Smooth muscle cell (in vitro differentiated cells): ENCODE measurements at regions not wholly inside any gene's neighbourhood (a gene's known extent, or its start where the extent isn't known, plus 50 kb on each side); places are given as distances from the start of the nearest gene placed in this dataset.
"Not testable (repeated sequence)": the region's sequence is repeated elsewhere in the genome, so short reads cannot be mapped to it uniquely, and the experiment has no call there.

Experiments
- DNase-seq: peaks from one replicate; lab custom pipeline; 2025; ENCODE audit not compliant: unreplicated experiment; lab: John Stamatoyannopoulos, UW
- H2AFZ ChIP-seq: fragments of 200-600 bp; sonication (generic); 2 replicates; pipeline ENCODE4 v1.6.0; 2016; ENCODE audit warnings: antibody characterized with exemption, low read depth, mild to moderate bottlenecking
- H3F3A ChIP-seq: fragments of 200-600 bp; sonication (generic); 2 replicates; pipeline ENCODE4 v1.6.0; 2017; ENCODE audit warnings: antibody characterized with exemption, low read depth
- H3K27ac ChIP-seq: fragments of 200-600 bp; sonication (generic); 2 replicates; pipeline ENCODE4 v1.5.1; 2016; ENCODE audit warnings: low read depth, mild to moderate bottlenecking
- H3K27me3 ChIP-seq: fragments of 200-600 bp; sonication (generic); 2 replicates; pipeline ENCODE4 v1.6.1; 2016; ENCODE audit warnings: low read depth, mild to moderate bottlenecking
- H3K36me3 ChIP-seq: fragments of 200-600 bp; sonication (generic); 2 replicates; pipeline ENCODE4 v1.5.1; 2016; ENCODE audit warnings: low read depth
- H3K4me1 ChIP-seq: fragments of 200-600 bp; sonication (generic); 2 replicates; pipeline ENCODE4 v1.5.1; 2016; ENCODE audit warnings: low read depth
- H3K4me2 ChIP-seq: fragments of 200-600 bp; sonication (generic); 2 replicates; pipeline ENCODE4 v1.6.0; 2016; ENCODE audit warnings: mild to moderate bottlenecking
- H3K4me3 ChIP-seq: fragments of 200-600 bp; sonication (generic); 2 replicates; pipeline ENCODE4 v1.5.1; 2016; ENCODE audit warnings: mild to moderate bottlenecking
- H3K79me2 ChIP-seq: fragments of 200-600 bp; sonication (generic); 2 replicates; pipeline ENCODE4 v1.6.0; 2016; ENCODE audit warnings: low read depth, mild to moderate bottlenecking
- H3K9ac ChIP-seq: fragments of 200-600 bp; sonication (generic); 2 replicates; pipeline ENCODE4 v1.6.0; 2016; ENCODE audit warnings: low read depth
- H3K9me3 ChIP-seq: fragments of 200-600 bp; sonication (generic); replicated peaks from 2 replicates; pipeline ENCODE4 v1.5.1; 2016; ENCODE audit warnings: low read depth
- H4K20me1 ChIP-seq: fragments of 200-600 bp; sonication (generic); 2 replicates; pipeline ENCODE4 v1.6.0; 2016; ENCODE audit warnings: low read depth
- WGBS: methylation state at CpG from one replicate; pipeline ENCODE4 v1.1.7; 2016; ENCODE audit warnings: low lambda C conversion rate; 5-methylcytosine and 5-hydroxymethylcytosine counted together
- TF ChIP-seq, protein P1 (sequence below): fragments of 200-600 bp; sonication (generic); IDR thresholded peaks from 2 replicates; pipeline ENCODE4 v1.5.1; 2017; ENCODE audit warnings: borderline replicate concordance, mild to moderate bottlenecking, antibody characterized with exemption; ENCODE audit not compliant: insufficient read depth, poor library complexity, severe bottlenecking

DNA sequence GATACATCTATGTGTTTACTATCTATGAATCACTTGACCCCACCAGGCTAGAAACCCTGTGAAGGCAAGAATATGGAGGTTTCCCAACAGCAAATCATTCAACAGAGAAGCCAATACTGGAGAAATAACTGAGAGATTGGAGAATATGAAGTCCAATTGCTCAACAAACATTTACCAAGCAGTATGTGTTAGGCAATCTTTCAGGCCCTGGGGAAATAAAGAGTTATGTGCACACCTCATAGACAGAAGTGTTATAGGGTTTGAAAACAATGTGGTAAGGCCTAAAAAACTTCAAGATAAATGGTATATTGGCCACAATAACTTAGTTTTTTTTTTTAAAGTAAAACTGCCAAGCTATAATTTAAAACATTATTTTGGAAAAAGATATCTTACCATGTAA is 1245.8 kb downstream of the CDH11 start:
- Histone ChIP-seq H3K9ac (no peak overlapping the region), H3K9me3 (no peaks in the 10 kb centered on the region), H3K4me3 (no peak overlapping the region), H4K20me1 (no peaks in the 10 kb centered on the region), H2AFZ (no peak overlapping the region), H3K36me3 (no peaks in the 10 kb centered on the region), H3F3A (no peaks in the 10 kb centered on the region), H3K4me1 (no peaks in the 10 kb centered on the region), H3K79me2 (no peaks in the 10 kb centered on the region), H3K4me2 (no peak overlapping the region), H3K27ac (no peak overlapping the region), H3K27me3 (no peaks in the 10 kb centered on the region)
- TF ChIP-seq, protein P1, sequence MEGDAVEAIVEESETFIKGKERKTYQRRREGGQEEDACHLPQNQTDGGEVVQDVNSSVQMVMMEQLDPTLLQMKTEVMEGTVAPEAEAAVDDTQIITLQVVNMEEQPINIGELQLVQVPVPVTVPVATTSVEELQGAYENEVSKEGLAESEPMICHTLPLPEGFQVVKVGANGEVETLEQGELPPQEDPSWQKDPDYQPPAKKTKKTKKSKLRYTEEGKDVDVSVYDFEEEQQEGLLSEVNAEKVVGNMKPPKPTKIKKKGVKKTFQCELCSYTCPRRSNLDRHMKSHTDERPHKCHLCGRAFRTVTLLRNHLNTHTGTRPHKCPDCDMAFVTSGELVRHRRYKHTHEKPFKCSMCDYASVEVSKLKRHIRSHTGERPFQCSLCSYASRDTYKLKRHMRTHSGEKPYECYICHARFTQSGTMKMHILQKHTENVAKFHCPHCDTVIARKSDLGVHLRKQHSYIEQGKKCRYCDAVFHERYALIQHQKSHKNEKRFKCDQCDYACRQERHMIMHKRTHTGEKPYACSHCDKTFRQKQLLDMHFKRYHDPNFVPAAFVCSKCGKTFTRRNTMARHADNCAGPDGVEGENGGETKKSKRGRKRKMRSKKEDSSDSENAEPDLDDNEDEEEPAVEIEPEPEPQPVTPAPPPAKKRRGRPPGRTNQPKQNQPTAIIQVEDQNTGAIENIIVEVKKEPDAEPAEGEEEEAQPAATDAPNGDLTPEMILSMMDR = no peak
- DNase-seq = no peak

DNA sequence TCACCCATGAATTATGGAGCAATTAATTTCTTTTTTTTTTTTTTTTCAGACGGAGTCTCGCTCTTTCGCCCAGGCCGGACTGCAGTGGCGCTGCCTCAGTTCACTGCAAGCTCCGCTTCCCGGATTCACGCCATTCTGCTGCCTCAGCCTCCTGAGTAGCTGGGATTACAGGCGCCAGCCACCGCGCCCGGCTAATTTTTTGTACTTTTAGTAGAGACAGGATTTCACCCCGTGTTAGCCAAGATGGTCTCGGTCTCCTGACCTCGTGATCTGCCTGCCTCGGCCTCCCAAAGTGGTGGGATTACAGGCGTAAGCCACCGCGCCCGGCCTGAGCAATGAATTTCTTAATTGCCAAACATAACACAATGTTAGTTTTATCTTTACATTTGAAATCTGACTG is 1261.2 kb downstream of the CDH11 start:
- H3K4me1 ChIP-seq, H3F3A ChIP-seq, H3K9me3 ChIP-seq, H3K27me3 ChIP-seq, H3K4me3 ChIP-seq, H3K27ac ChIP-seq, H2AFZ ChIP-seq, DNase-seq, H3K4me2 ChIP-seq, H4K20me1 ChIP-seq, H3K36me3 ChIP-seq, H3K9ac ChIP-seq, H3K79me2 ChIP-seq: not testable (repeated sequence)
- WGBS = 96% methylated on average over 20 of the region's 20 CpGs

- H3K27ac ChIP-seq = no peak overlapping the region
- TF ChIP-seq, protein P1 = no peak
- H3K4me1 ChIP-seq = no peaks in the 10 kb centered on the region
- DNase-seq = no peak
- no peaks in the 10 kb centered on the region for H3K36me3 ChIP-seq
- WGBS = 80% methylated on average over 1 of the region's 1 CpG
- H3K4me2 ChIP-seq = no peak overlapping the region
- no peak overlapping the region for H3K4me3 ChIP-seq
- no peaks in the 10 kb centered on the region for H3K9me3 ChIP-seq
- H2AFZ ChIP-seq = no peak overlapping the region
- H3F3A ChIP-seq = no peaks in the 10 kb centered on the region
- no peaks in the 10 kb centered on the region for H4K20me1 ChIP-seq
- H3K9ac ChIP-seq = no peak overlapping the region
- no peaks in the 10 kb centered on the region for H3K79me2 ChIP-seq
- H3K27me3 ChIP-seq = peaks cover 8% of the 10 kb centered on the region
These were observed 1265.3 kb downstream of the CDH11 start for GRCh38 chr16:63856537-63856936.

- no peak overlapping the region for H3K27ac ChIP-seq
- no peaks in the 10 kb centered on the region for H3K36me3 ChIP-seq
- TF ChIP-seq, protein P1 = no peak
- H3K9ac ChIP-seq = no peak overlapping the region
- H4K20me1 ChIP-seq = no peaks in the 10 kb centered on the region
- DNase-seq = no peak
- peaks cover 8% of the 10 kb centered on the region for H3K27me3 ChIP-seq
- H3F3A ChIP-seq = no peaks in the 10 kb centered on the region
- no peak overlapping the region for H2AFZ ChIP-seq
- H3K4me1 ChIP-seq = no peaks in the 10 kb centered on the region
- 82% methylated on average over 3 of the region's 3 CpGs for WGBS
- H3K79me2 ChIP-seq = no peaks in the 10 kb centered on the region
- no peak overlapping the region for H3K4me2 ChIP-seq
- H3K9me3 ChIP-seq = no peaks in the 10 kb centered on the region
- H3K4me3 ChIP-seq = no peak overlapping the region
These were observed 1270.9 kb downstream of the CDH11 start for GRCh38 chr16:63850979-63851378.
